IgD-negative memory B cell (primary cell): ENCODE measurements at regions not wholly inside any gene's neighbourhood (a gene's known extent, or its start where the extent isn't known, plus 50 kb on each side); places are given as distances from the start of the nearest gene placed in this dataset.

Experiments used
- H3K27ac Mint-ChIP-seq, 3 donors: one replicate each; pipeline ENCODE4 v1.8.0; 2020 to 2022; ENCODE audit warnings: mild to moderate bottlenecking in 3 of 3, mixed read lengths in 3 of 3, moderate library complexity in 1 of 3
- H3K27me3 Mint-ChIP-seq: one replicate; pipeline ENCODE4 v1.8.0; 2021; ENCODE audit warnings: mixed read lengths
- H3K36me3 Mint-ChIP-seq: one replicate; pipeline ENCODE4 v1.8.0; 2020; ENCODE audit warnings: mild to moderate bottlenecking, mixed read lengths
- H3K4me1 Mint-ChIP-seq, 3 donors: one replicate each; pipeline ENCODE4 v1.8.0; 2020 to 2022; ENCODE audit warnings: mixed read lengths in 3 of 3, mild to moderate bottlenecking in 1 of 3
- H3K4me3 Mint-ChIP-seq, 4 donors: one replicate each; pipeline ENCODE4 v1.8.0; 2020 to 2022; ENCODE audit warnings: mild to moderate bottlenecking in 4 of 4, mixed read lengths in 4 of 4, moderate library complexity in 3 of 4
- H3K9me3 Mint-ChIP-seq, 3 donors: one replicate each; pipeline ENCODE4 v1.8.0; 2020 to 2021; ENCODE audit warnings: mixed read lengths in 3 of 3, mild to moderate bottlenecking in 1 of 3

- Mint-ChIP-seq H3K4me1 (peaks cover 15 to 23% (median 17%) of the 10 kb centered on the region in 3 donors), H3K4me3 (no peak overlapping the region), H3K36me3 (no peaks in the 10 kb centered on the region), H3K9me3 (no peaks in the 10 kb centered on the region), H3K27me3 (no peaks in the 10 kb centered on the region), H3K27ac (no peak overlapping the region)
These were observed 56.8 kb upstream of the ANTXR2 start for GRCh38 chr4:80129785-80130184.

- no peaks in the 10 kb centered on the region for H3K36me3 Mint-ChIP-seq
- H3K9me3 Mint-ChIP-seq, result no peaks in the 10 kb centered on the region
- H3K27ac Mint-ChIP-seq, result no peak overlapping the region
- peaks cover 17 to 23% (median 17%) of the 10 kb centered on the region in 3 donors for H3K4me1 Mint-ChIP-seq
- H3K27me3 Mint-ChIP-seq, result no peaks in the 10 kb centered on the region
- no peak overlapping the region for H3K4me3 Mint-ChIP-seq
These were observed 55.9 kb upstream of the ANTXR2 start for GRCh38 chr4:80128941-80129340.

- Mint-ChIP-seq H3K27me3 (no peaks in the 10 kb centered on the region), H3K36me3 (no peaks in the 10 kb centered on the region), H3K4me3 (no peak overlapping the region), H3K4me1 (peaks cover 17 to 23% (median 17%) of the 10 kb centered on the region in 3 donors), H3K9me3 (no peaks in the 10 kb centered on the region), H3K27ac (no peak overlapping the region)
These were observed 54.9 kb upstream of the ANTXR2 start for GRCh38 chr4:80127870-80128419.

GRCh38 chr4:80126435-80126834 is 53.4 kb upstream of the ANTXR2 start:
- no peak overlapping the region for H3K4me3 Mint-ChIP-seq
- H3K4me1 Mint-ChIP-seq, result peaks cover 17 to 23% (median 17%) of the 10 kb centered on the region in 3 donors
- no peak overlapping the region for H3K27ac Mint-ChIP-seq

GRCh38 chr4:80125252-80126177 is 52.5 kb upstream of the ANTXR2 start:
- no peaks in the 10 kb centered on the region for H3K36me3 Mint-ChIP-seq
- H3K27me3 Mint-ChIP-seq, result no peaks in the 10 kb centered on the region
- H3K4me3 Mint-ChIP-seq, result peak overlapping the region in 2 of 4 donors; percentile 14 to 68
- H3K27ac Mint-ChIP-seq, result peak overlapping the region in 2 of 3 donors; percentile 85 to 88
- no peaks in the 10 kb centered on the region for H3K9me3 Mint-ChIP-seq
- H3K4me1 Mint-ChIP-seq, result peaks cover 17 to 23% (median 17%) of the 10 kb centered on the region in 3 donors

More at GRCh38 chr4:80126435-80126834, 53.4 kb upstream of the ANTXR2 start:
- no peaks in the 10 kb centered on the region for H3K36me3 Mint-ChIP-seq
- H3K9me3 Mint-ChIP-seq, result no peaks in the 10 kb centered on the region
- H3K27me3 Mint-ChIP-seq, result no peaks in the 10 kb centered on the region

- Mint-ChIP-seq H3K27me3 (no peaks in the 10 kb centered on the region), H3K4me3 (no peak overlapping the region), H3K4me1 (peaks cover 17 to 23% (median 17%) of the 10 kb centered on the region in 3 donors), H3K27ac (peak overlapping the region in 1 of 3 donors; percentile 88), H3K9me3 (no peaks in the 10 kb centered on the region), H3K36me3 (no peaks in the 10 kb centered on the region)
These were observed 51.5 kb upstream of the ANTXR2 start for GRCh38 chr4:80124246-80125211.
